Stimulated activated effector memory CD8-positive, alpha-beta T cell treated with anti-CD3 and anti-CD28 coated beads, Interleukin-12 subunit alpha, Interleukin-12 subunit beta, amount 100 ng/mL, for 72 hours (primary cell): ENCODE measurements at regions not wholly inside any gene's neighbourhood (a gene's known extent, or its start where the extent isn't known, plus 50 kb on each side); places are given as distances from the start of the nearest gene placed in this dataset.
A peak's percentile ranks its signal among the peaks of the same experiment; 100 is the strongest.
"Not testable (repeated sequence)": the region's sequence is repeated elsewhere in the genome, so short reads cannot be mapped to it uniquely, and the experiment has no call there.

Source experiments
- ATAC-seq: fragments of 150-1000 bp; cut with Tn5 transposase; 2 replicates; pipeline ENCODE4 v1.10.0; 2021
- DNase-seq, 2 donors: peaks; one replicate each; pipeline ENCODE4 v3.0.0; 2021 to 2022; ENCODE audit warnings: low spot score in 2 of 2
- H3K27ac Mint-ChIP-seq: one replicate; pipeline ENCODE4 v1.8.0; 2022; ENCODE audit warnings: mild to moderate bottlenecking, mixed read lengths
- H3K36me3 Mint-ChIP-seq: one replicate; pipeline ENCODE4 v1.8.0; 2022; ENCODE audit warnings: mild to moderate bottlenecking, mixed read lengths
- H3K4me1 Mint-ChIP-seq: one replicate; pipeline ENCODE4 v1.8.0; 2022; ENCODE audit warnings: mixed read lengths
- H3K4me3 Mint-ChIP-seq: one replicate; pipeline ENCODE4 v1.8.0; 2022; ENCODE audit warnings: mild to moderate bottlenecking, mixed read lengths
- H3K9me3 Mint-ChIP-seq: one replicate; pipeline ENCODE4 v1.8.0; 2022; ENCODE audit warnings: mixed read lengths

DNA sequence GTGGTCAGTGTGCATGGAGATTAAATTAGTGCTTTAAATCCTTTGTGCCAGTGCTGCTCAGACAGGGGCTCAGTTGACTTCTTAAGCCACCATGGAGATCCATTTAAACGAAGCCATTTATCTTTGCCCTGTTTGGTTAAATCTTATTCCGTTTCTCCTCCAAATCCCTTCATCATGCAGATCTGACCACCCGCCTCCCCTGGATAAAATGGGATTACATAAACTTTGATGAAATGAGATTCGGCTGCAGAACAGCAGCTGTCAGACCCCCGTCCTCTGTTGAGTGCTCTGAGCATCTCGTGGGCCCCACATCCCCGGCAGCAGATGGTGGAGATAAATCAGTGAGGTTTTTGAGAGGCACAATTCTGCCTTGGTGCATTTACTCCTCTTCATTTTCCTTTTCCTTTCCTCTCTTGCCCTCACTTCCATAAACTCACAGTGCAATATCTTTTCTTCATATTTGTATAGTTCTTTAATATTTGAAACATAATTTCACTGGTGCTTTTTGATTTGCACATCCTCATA, 84.4 kb upstream of the TWIST2 start:
- no peak overlapping the region for H3K4me3 Mint-ChIP-seq

DNA sequence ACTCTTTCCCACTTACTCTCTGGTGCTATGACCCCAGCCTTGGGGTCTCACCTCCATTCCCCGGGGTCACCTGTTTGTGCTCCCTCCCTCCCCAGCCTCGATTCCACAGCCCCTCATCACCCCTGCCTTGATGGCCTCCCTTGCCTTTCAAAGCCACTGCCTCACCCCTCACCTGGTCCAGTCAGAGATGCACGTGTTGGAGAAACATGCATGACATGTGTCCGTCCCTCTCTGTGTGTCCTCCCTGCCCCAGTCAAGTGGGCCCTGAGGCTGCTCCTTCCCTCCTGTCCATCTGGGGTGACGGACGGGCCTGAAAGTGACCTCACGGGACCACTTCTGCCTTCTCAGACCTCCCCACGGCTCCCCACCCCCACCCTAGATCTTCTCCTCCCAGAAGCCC, 82.3 kb upstream of the TWIST2 start:
- no peaks in the 10 kb centered on the region for H3K4me1 Mint-ChIP-seq
- no peaks in the 10 kb centered on the region for H3K9me3 Mint-ChIP-seq
- H3K36me3 Mint-ChIP-seq, result no peaks in the 10 kb centered on the region
- H3K4me3 Mint-ChIP-seq, result no peak overlapping the region
- H3K27ac Mint-ChIP-seq, result no peak overlapping the region
- no peak for ATAC-seq
- no peak for DNase-seq

More for the DNA sequence above, 84.4 kb upstream of the TWIST2 start:
- ATAC-seq (no peak), DNase-seq (no peak)
- Mint-ChIP-seq H3K4me1 (no peaks in the 10 kb centered on the region), H3K9me3 (no peaks in the 10 kb centered on the region), H3K36me3 (no peaks in the 10 kb centered on the region), H3K27ac (no peak overlapping the region)

DNA sequence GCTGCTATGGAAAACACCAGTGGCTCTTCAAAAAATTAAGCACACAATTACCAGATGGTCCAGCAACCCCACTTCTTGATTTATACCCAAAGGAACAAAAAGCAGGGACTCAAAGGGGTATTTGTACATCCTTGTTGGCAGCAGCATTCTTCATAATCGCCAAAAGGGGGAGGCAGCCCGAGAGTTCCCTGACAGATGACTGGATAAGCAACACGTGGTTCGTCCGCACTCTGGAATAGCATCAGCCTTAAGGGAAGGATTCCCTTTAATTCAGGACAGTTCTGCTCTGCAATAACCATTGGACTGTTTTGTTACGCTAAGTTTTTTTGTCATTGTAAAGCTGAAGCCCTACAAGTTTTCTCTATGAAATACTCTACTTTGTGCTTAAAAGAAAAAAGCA, 76.7 kb upstream of the TWIST2 start:
- H3K9me3 Mint-ChIP-seq, result no peaks in the 10 kb centered on the region
- H3K4me1 Mint-ChIP-seq, result no peaks in the 10 kb centered on the region
- ATAC-seq (no peak), DNase-seq (no peak)
- H3K27ac Mint-ChIP-seq, result no peak overlapping the region
- H3K36me3 Mint-ChIP-seq, result no peaks in the 10 kb centered on the region
- no peak overlapping the region for H3K4me3 Mint-ChIP-seq

DNA sequence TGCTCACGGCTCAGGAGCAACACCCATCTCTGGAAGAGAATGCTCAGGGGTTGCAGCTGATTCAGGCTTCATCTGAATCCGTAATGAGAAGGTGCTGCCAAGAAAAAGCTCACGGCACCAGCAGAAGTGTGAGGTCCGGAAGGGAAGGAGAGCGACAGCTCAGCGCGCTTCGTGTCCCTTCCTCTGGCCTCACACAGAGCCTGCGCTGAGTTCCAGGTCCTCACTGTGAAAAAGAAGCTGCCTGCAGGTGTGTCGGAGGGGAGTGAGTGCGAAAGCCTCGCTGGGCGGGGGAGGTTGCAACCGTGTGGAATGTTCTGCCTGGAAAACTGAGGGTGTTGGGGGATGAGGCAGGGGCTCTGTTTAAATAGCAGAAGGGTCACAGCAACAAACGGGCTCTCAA, 76.2 kb upstream of the TWIST2 start:
- no peak for ATAC-seq
- no peaks in the 10 kb centered on the region for H3K9me3 Mint-ChIP-seq
- no peak overlapping the region for H3K27ac Mint-ChIP-seq
- H3K4me3 Mint-ChIP-seq, result no peak overlapping the region
- DNase-seq, result no peak
- H3K4me1 Mint-ChIP-seq, result no peaks in the 10 kb centered on the region
- no peaks in the 10 kb centered on the region for H3K36me3 Mint-ChIP-seq

DNA sequence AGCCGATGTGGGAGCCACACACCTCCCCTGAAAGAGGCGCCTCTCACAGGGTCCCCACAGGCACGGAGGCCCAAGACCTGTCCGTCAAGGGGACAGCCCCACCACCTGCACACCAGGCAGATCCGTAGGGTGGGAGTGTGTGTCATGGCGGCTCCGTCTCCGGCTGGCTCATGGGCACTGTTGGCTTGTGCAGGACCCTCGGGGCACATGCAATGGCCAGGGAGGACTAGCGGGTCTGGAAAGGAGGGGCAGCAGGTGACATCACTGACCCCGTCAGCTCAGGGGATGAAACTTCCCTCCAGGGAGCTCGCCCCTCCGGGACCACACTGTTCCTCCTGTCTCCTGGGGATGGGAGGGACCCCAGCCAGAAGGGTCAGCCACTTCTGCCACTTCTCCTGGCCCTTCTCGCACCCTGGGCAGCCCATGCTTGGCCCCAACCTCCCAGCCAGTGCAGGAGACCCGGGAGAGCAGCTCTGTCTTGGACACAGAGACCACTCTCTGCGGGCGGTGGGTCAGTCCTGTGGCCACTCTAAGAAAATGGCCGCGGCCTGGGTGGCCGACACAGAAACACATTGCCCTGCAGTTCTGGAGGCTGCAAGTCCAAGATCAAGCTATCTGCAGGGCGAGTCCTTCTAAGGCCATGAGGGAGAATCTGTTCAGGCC, 75.1 kb upstream of the TWIST2 start:
- Mint-ChIP-seq H3K4me3 (no peak overlapping the region), H3K36me3 (no peaks in the 10 kb centered on the region), H3K9me3 (no peaks in the 10 kb centered on the region), H3K27ac (no peak overlapping the region), H3K4me1 (no peaks in the 10 kb centered on the region)
- DNase-seq, result no peak
- peak; percentile 36 for ATAC-seq

DNA sequence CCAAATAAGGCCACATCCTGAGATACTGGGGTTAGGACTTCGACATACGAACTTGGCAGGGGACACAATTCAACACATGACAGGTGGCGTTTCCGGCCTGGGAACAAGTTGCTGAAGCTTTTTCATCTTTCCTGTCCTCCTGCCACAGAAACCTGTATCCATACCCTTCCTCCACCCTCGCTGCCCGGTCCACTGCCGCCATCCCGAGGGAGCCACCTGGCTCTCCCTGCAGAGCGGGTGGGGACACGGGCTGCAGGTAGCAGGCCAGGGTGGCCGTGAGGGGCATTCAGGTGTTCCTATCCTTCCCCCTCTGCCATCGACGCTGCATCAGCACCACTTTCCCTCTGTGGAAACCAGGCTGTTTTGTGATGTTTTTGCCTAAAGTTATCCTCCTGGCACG, 74.4 kb upstream of the TWIST2 start:
- DNase-seq, result no peak
- Mint-ChIP-seq H3K9me3 (no peaks in the 10 kb centered on the region), H3K27ac (no peak overlapping the region)

DNA sequence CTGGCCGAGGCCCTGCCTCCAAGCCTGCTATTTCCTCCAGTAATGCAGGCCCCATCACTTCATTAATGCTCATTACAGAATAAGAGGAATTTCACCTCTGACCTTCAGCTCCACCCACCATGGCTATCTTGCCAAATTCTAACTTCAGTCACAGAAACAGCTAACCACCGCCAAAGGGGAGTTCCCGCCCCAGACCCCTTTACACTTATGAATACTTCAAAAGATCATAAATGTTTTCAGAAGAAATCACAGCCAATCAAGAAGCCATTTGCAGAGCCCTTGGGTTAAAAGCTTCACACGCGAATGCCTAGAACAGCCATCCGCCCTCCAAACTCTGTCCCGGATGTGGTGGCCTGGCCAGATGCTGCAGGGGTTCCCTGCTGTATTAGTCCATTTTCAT, 73.8 kb upstream of the TWIST2 start:
- H3K4me3 Mint-ChIP-seq, result no peak overlapping the region
- H3K9me3 Mint-ChIP-seq, result no peaks in the 10 kb centered on the region
- H3K4me1 Mint-ChIP-seq, result no peaks in the 10 kb centered on the region
- no peaks in the 10 kb centered on the region for H3K36me3 Mint-ChIP-seq
- ATAC-seq (no peak), DNase-seq (no peak)
- no peak overlapping the region for H3K27ac Mint-ChIP-seq

More for the DNA sequence above, 74.4 kb upstream of the TWIST2 start:
- ATAC-seq, result no peak
- no peak overlapping the region for H3K4me3 Mint-ChIP-seq
- no peaks in the 10 kb centered on the region for H3K36me3 Mint-ChIP-seq
- H3K4me1 Mint-ChIP-seq, result no peaks in the 10 kb centered on the region

DNA sequence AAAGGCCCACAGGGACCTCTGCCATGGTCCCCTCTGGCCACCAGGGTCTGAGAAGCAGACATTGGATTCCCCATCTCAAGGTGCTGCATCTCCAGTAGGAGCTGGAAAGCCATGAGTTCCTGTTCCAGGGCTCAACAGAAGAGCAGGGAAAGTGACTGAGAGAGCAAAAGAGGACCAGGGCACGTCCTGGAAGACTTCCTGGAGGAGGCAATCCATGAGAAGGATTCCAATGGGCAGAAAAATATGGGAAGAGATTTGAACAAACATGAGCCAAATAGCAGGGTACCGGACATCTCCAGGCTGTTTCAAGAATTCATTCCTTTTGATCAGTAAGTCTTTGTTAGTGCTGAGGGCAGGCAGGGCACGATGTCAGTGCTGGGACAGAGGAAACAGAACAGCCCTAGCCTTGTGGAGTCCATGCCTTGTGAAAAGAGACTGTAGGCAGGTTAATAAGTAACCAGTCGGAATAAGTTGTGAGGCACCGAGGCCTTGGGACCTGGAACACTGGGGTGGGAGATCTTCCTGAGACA, 72.8 kb upstream of the TWIST2 start:
- no peak overlapping the region for H3K27ac Mint-ChIP-seq
- no peaks in the 10 kb centered on the region for H3K4me1 Mint-ChIP-seq
- ATAC-seq, result no peak
- DNase-seq, result no peak
- H3K9me3 Mint-ChIP-seq, result no peaks in the 10 kb centered on the region
- H3K4me3 Mint-ChIP-seq, result no peak overlapping the region
- no peaks in the 10 kb centered on the region for H3K36me3 Mint-ChIP-seq

DNA sequence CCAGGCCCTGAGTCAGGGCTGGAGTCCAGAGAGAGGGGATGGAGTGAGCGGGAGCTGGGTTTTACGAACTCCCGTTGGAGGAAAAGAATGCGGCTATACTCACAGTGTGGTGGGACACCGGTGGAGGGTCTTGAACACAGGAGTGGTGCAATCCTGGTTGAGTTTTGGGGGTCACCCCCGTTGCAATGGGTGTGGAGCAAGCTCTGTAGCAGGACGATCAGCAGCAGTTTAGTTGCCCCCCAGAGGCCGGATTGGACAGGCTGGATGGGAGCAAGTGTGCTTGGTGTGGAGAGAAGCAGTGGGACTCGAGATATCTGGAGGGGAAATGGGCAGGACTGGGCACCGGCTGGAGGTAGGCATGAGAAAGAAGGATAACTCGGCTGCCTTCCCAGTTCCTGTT, 72.3 kb upstream of the TWIST2 start:
- no peak overlapping the region for H3K27ac Mint-ChIP-seq
- H3K9me3 Mint-ChIP-seq, result no peaks in the 10 kb centered on the region
- no peak overlapping the region for H3K4me3 Mint-ChIP-seq
- no peaks in the 10 kb centered on the region for H3K4me1 Mint-ChIP-seq
- ATAC-seq, result no peak
- H3K36me3 Mint-ChIP-seq, result no peaks in the 10 kb centered on the region
- no peak for DNase-seq

DNA sequence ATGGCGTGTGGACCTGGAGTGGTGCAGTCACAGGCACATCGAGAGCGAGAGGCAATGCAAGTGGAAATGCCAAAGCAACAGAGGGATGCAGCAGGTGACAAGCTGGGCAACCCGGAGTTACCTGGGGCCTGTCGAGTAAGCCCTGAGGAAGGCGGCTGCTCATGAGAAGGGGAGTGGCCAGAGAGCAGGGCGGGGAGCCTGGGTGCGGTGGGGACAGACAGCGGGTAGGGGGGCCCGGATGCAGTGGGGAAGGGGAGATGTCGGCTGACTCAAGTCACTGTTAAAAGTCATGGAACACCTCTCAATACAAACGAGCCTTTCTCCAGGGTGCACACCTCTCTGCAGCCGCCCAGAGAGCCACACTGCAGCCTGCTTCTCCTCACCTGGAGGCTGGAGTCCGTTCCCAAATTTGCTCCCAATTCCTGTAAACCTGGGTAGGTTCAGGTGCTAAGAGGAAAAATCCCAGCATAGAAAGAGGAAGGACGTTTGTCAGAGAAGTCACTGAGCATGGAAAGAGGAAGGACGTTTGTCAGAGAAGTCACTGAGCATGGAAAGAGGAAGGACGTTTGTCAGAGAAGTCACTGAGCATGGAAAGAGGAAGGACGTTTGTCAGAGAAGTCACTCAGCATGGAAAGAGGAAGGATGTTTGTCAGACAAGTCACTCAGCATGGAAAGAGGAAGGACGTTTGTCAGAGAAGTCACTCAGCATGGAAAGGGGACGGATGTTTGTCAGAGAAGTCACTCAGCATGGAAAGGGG, 71.7 kb upstream of the TWIST2 start:
- H3K4me3 Mint-ChIP-seq, result no peak overlapping the region
- DNase-seq (no peak), ATAC-seq (no peak)
- H3K27ac Mint-ChIP-seq, result no peak overlapping the region
- no peaks in the 10 kb centered on the region for H3K9me3 Mint-ChIP-seq
- no peaks in the 10 kb centered on the region for H3K4me1 Mint-ChIP-seq
- H3K36me3 Mint-ChIP-seq, result no peaks in the 10 kb centered on the region

DNA sequence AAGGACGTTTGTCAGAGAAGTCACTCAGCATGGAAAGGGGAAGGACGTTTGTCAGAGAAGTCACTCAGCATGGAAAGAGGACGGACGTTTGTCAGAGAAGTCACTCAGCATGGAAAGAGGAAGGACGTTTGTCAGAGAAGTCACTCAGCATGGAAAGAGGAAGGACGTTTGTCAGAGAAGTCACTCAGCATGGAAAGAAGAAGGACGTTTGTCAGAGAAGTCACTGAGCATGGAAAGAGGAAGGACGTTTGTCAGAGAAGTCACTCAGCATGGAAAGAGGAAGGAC, 71.2 kb upstream of the TWIST2 start:
- not testable (repeated sequence) for DNase-seq, H3K4me3 Mint-ChIP-seq, H3K4me1 Mint-ChIP-seq, H3K27ac Mint-ChIP-seq, H3K9me3 Mint-ChIP-seq, ATAC-seq, H3K36me3 Mint-ChIP-seq

DNA sequence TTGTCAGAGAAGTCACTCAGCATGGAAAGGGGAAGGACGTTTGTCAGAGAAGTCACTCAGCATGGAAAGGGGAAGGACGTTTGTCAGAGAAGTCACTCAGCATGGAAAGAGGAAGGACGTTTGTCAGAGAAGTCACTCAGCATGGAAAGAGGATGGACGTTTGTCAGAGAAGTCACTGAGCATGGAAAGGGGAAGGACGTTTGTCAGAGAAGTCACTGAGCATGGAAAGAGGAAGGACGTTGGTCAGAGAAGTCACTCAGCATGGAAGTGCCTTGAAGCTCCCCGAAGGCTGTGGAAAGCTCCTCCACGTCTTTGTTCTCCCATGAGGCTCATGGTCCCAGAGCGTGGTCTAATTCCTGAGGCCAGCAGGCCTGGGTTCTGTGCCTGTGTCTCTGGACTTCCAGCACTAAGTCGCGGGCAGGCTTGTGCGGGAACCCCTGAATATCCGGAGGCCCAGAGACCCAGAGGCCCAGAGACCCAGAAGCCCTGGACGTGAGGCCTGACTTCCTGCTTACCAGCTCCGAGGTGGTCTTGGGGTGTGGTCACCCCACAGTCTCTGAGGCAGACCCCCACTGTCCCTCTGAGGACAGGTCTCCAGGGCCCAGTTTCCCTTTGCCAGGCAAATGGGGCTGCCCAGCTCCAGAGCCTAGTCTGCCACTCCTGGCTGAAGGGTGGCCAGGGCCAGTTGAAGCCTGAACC, 70.4 kb upstream of the TWIST2 start:
- Mint-ChIP-seq H3K9me3 (no peaks in the 10 kb centered on the region), H3K27ac (no peak overlapping the region), H3K4me3 (no peak overlapping the region), H3K4me1 (no peaks in the 10 kb centered on the region), H3K36me3 (no peaks in the 10 kb centered on the region)
- DNase-seq, result no peak
- no peak for ATAC-seq

DNA sequence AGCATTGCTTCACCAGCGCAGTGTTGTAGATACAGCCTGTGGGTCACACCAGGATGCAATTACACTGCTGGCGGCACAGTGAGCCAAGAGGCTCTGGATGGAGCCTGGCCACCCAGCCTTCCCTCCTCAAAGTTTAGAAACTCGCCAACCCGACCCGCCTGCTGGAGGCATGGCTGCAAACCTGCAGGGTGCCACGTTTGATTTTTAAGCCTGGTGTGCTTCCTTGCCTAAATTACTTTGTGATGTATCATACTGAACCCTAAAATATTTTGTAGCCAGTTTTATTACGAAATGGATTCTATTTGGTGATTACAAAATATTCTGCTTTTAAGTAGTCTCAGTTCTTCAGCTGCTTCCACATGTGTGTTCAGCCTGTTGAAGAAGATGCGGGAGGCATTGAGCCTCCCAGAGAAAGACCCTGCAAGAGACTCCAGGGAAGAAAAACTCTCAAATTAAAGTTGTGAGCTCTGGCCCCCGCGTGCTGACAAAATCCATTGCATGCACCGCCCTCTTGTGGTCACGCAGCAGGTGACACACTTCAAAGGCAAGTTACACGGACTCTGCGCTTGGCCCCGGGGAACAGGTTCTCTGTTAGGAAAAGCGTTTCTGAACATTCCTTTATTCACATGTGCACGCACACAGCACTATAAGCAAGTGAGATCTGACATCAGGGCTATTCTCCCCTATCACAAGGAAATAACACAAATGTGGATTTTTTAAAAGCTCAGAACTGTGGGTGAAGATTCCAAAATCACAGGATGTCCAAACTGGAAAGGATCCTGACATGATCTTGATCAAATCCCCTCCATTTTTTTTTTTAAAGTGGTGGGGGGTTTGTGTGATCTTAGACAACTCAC, 63.0 kb upstream of the TWIST2 start:
- DNase-seq, result peak; percentile 30 to 67
- ATAC-seq, result peak; percentile 51
- no peak overlapping the region for H3K4me3 Mint-ChIP-seq
- no peaks in the 10 kb centered on the region for H3K9me3 Mint-ChIP-seq
- no peak overlapping the region for H3K27ac Mint-ChIP-seq
- H3K4me1 Mint-ChIP-seq, result no peaks in the 10 kb centered on the region
- H3K36me3 Mint-ChIP-seq, result no peaks in the 10 kb centered on the region

DNA sequence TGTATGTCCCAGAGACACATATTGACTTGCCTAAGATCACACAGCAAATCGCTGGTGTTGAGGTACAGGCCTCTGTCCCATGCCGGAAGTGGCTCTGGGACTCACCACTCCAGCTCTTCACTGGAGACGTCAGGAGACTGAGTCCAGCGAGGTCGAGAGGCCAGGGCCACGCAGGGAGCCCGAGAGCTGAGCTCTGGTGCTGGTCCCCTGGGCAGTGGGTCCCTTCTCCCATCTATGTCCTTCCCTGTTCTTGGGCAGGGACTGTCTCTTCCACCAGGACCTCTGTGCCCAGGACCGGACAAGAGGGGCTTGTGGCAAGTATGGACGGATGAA, 62.4 kb upstream of the TWIST2 start:
- no peaks in the 10 kb centered on the region for H3K9me3 Mint-ChIP-seq
- H3K4me3 Mint-ChIP-seq, result no peak overlapping the region
- no peak for DNase-seq
- H3K36me3 Mint-ChIP-seq, result no peaks in the 10 kb centered on the region
- no peak overlapping the region for H3K27ac Mint-ChIP-seq
- H3K4me1 Mint-ChIP-seq, result no peaks in the 10 kb centered on the region
- no peak for ATAC-seq

DNA sequence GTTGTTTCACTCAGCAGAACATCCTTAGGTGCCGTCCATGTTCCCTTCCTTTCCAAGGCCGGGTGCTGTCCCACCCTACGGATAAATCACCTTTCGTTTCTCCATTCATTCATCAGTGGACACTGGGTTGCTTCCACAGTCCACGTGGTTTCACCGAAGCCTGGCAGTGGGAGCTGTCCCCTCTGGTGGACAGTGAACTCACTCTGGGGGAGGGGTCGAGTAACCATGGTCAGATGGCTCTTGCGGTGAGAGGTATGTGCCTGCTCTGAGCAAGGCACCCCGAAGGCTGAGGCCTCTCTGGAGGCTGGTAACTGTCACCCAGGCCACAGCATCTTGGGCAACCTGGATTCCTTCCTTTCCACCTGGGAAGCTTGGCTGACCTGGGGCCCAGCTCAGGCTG, 61.5 kb upstream of the TWIST2 start:
- no peaks in the 10 kb centered on the region for H3K36me3 Mint-ChIP-seq
- H3K4me1 Mint-ChIP-seq, result no peaks in the 10 kb centered on the region
- peak; percentile 42 for ATAC-seq
- no peak overlapping the region for H3K27ac Mint-ChIP-seq
- no peak overlapping the region for H3K4me3 Mint-ChIP-seq
- no peak for DNase-seq
- H3K9me3 Mint-ChIP-seq, result no peaks in the 10 kb centered on the region
